HUDEP-2 (cell line): ENCODE measurements at regions not wholly inside any gene's neighbourhood (a gene's known extent, or its start where the extent isn't known, plus 50 kb on each side); places are given as distances from the start of the nearest gene placed in this dataset.
A peak's percentile ranks its signal among the peaks of the same experiment; 100 is the strongest.
"Not testable (repeated sequence)": the region's sequence is repeated elsewhere in the genome, so short reads cannot be mapped to it uniquely, and the experiment has no call there.

ENCODE experiments used
- DNase-seq, 76 experiments: peaks; one replicate each; lab custom pipeline; 2025; ENCODE audit not compliant: unreplicated experiment in 76 of 76; lab: John Stamatoyannopoulos, UW

- peak in 1 of 76 experiments; percentile 0 for DNase-seq
Measured at GRCh38 chr4:45284400-45285085, 558.2 kb upstream of the GNPDA2 start.

- no peak for DNase-seq
Measured at GRCh38 chr4:45283352-45283751, 557.0 kb upstream of the GNPDA2 start.

GRCh38 chr4:45280121-45280520 is 553.8 kb upstream of the GNPDA2 start:
- no peak for DNase-seq

- no peak for DNase-seq
Measured at GRCh38 chr4:45275862-45276261, 549.5 kb upstream of the GNPDA2 start.

- not testable (repeated sequence) for DNase-seq
Measured at GRCh38 chr4:45248106-45248505, 521.8 kb upstream of the GNPDA2 start.

- no peak for DNase-seq
Measured at GRCh38 chr4:45241976-45242375, 515.6 kb upstream of the GNPDA2 start.

- no peak for DNase-seq
Measured at GRCh38 chr4:45229206-45229605, 502.9 kb upstream of the GNPDA2 start.

GRCh38 chr4:45215976-45216542 is 489.7 kb upstream of the GNPDA2 start:
- DNase-seq, result no peak

- DNase-seq, result not testable (repeated sequence)
Measured at GRCh38 chr4:45208476-45208875, 482.1 kb upstream of the GNPDA2 start.

- DNase-seq, result not testable (repeated sequence)
Measured at GRCh38 chr4:45207864-45208331, 481.5 kb upstream of the GNPDA2 start.

GRCh38 chr4:45207241-45207863 is 481.0 kb upstream of the GNPDA2 start:
- DNase-seq, result not testable (repeated sequence)

- no peak for DNase-seq
Measured at GRCh38 chr4:45199736-45200135, 473.4 kb upstream of the GNPDA2 start.

- no peak for DNase-seq
Measured at GRCh38 chr4:45188501-45188900, 462.1 kb upstream of the GNPDA2 start.

GRCh38 chr4:45186249-45186648 is 459.9 kb upstream of the GNPDA2 start:
- no peak for DNase-seq

- DNase-seq, result no peak
Measured at GRCh38 chr4:45183905-45184304, 457.5 kb upstream of the GNPDA2 start.

GRCh38 chr4:45172636-45173035 is 446.3 kb upstream of the GNPDA2 start:
- no peak for DNase-seq

GRCh38 chr4:45160951-45161350 is 434.6 kb upstream of the GNPDA2 start:
- no peak for DNase-seq

GRCh38 chr4:45155081-45155777 is 428.9 kb upstream of the GNPDA2 start:
- no peak for DNase-seq

GRCh38 chr4:45147866-45148265 is 421.5 kb upstream of the GNPDA2 start:
- no peak for DNase-seq

GRCh38 chr4:45131020-45131419 is 404.7 kb upstream of the GNPDA2 start:
- no peak for DNase-seq

- DNase-seq, result no peak
Measured at GRCh38 chr4:45122406-45122805, 396.1 kb upstream of the GNPDA2 start.
